Activated CD8-positive, alpha-beta memory T cell treated with anti-CD3 and anti-CD28 coated beads, Interleukin-2, amount 50 U/mL, for 4 hours (primary cell): ENCODE measurements at regions not wholly inside any gene's neighbourhood (a gene's known extent, or its start where the extent isn't known, plus 50 kb on each side); places are given as distances from the start of the nearest gene placed in this dataset.
"Not testable (repeated sequence)": the region's sequence is repeated elsewhere in the genome, so short reads cannot be mapped to it uniquely, and the experiment has no call there.

Experiments used
- DNase-seq: peaks from one replicate; pipeline ENCODE4 v3.0.0-alpha.2; 2020

- DNase-seq, result no peak
Observed at GRCh38 chr7:145252031-145252430, 416.2 kb upstream of the TPK1 start.

GRCh38 chr7:145224775-145225174 lies 388.9 kb upstream of the TPK1 start:
- no peak for DNase-seq

GRCh38 chr7:145219461-145219860 lies 383.6 kb upstream of the TPK1 start:
- DNase-seq, result no peak

- DNase-seq, result no peak
Observed at GRCh38 chr7:145216866-145217265, 381.0 kb upstream of the TPK1 start.

- no peak for DNase-seq
Observed at GRCh38 chr7:145212050-145212449, 376.2 kb upstream of the TPK1 start.

- DNase-seq, result no peak
Observed at GRCh38 chr7:145211211-145211610, 375.4 kb upstream of the TPK1 start.

GRCh38 chr7:145193951-145194350 lies 358.1 kb upstream of the TPK1 start:
- no peak for DNase-seq

GRCh38 chr7:145184956-145185355 lies 349.1 kb upstream of the TPK1 start:
- no peak for DNase-seq

GRCh38 chr7:145183069-145183468 lies 347.2 kb upstream of the TPK1 start:
- no peak for DNase-seq

- no peak for DNase-seq
Observed at GRCh38 chr7:145175366-145175765, 339.5 kb upstream of the TPK1 start.

- no peak for DNase-seq
Observed at GRCh38 chr7:145169908-145170307, 334.1 kb upstream of the TPK1 start.

GRCh38 chr7:145168879-145169278 lies 333.0 kb upstream of the TPK1 start:
- DNase-seq, result no peak

GRCh38 chr7:145168427-145168826 lies 332.6 kb upstream of the TPK1 start:
- no peak for DNase-seq

- no peak for DNase-seq
Observed at GRCh38 chr7:145156834-145157233, 321.0 kb upstream of the TPK1 start.

GRCh38 chr7:145152589-145152988 lies 316.7 kb upstream of the TPK1 start:
- no peak for DNase-seq

GRCh38 chr7:145151676-145152075 lies 315.8 kb upstream of the TPK1 start:
- DNase-seq, result no peak

GRCh38 chr7:145147865-145148264 lies 312.0 kb upstream of the TPK1 start:
- no peak for DNase-seq

- DNase-seq, result no peak
Observed at GRCh38 chr7:145143685-145144084, 307.8 kb upstream of the TPK1 start.

GRCh38 chr7:145134377-145134776 lies 298.5 kb upstream of the TPK1 start:
- DNase-seq, result no peak

- DNase-seq, result no peak
Observed at GRCh38 chr7:145123502-145123901, 287.6 kb upstream of the TPK1 start.

GRCh38 chr7:145106001-145106400 lies 270.1 kb upstream of the TPK1 start:
- DNase-seq, result no peak

- DNase-seq, result no peak
Observed at GRCh38 chr7:145105561-145105960, 269.7 kb upstream of the TPK1 start.

- DNase-seq, result no peak
Observed at GRCh38 chr7:145104400-145104799, 268.5 kb upstream of the TPK1 start.

- DNase-seq, result not testable (repeated sequence)
Observed at GRCh38 chr7:145102199-145102598, 266.3 kb upstream of the TPK1 start.

GRCh38 chr7:145092766-145093165 lies 256.9 kb upstream of the TPK1 start:
- DNase-seq, result no peak

GRCh38 chr7:145088111-145088745 lies 252.4 kb upstream of the TPK1 start:
- DNase-seq, result no peak
